HUES48 (cell line): ENCODE measurements at regions not wholly inside any gene's neighbourhood (a gene's known extent, or its start where the extent isn't known, plus 50 kb on each side); places are given as distances from the start of the nearest gene placed in this dataset.
"Not testable (repeated sequence)": the region's sequence is repeated elsewhere in the genome, so short reads cannot be mapped to it uniquely, and the experiment has no call there.

ENCODE experiments used
- H3K27ac ChIP-seq: one replicate; pipeline ENCODE4 v1.7.0; 2013; ENCODE audit warnings: low read depth, low read length, inconsistent platforms
- H3K27me3 ChIP-seq: 2 replicates; pipeline ENCODE4 v1.6.1; 2013; ENCODE audit warnings: mild to moderate bottlenecking, low read length; ENCODE audit not compliant: control insufficient read depth, insufficient read depth
- H3K36me3 ChIP-seq: 2 replicates; pipeline ENCODE4 v1.6.1; 2013; ENCODE audit warnings: low read length; ENCODE audit not compliant: control insufficient read depth, insufficient read depth
- H3K4me1 ChIP-seq: 2 replicates; pipeline ENCODE4 v1.6.1; 2013; ENCODE audit warnings: mild to moderate bottlenecking, low read length; ENCODE audit not compliant: control insufficient read depth, insufficient read depth
- H3K4me3 ChIP-seq: 2 replicates; pipeline ENCODE4 v1.5.1; 2013; ENCODE audit warnings: mild to moderate bottlenecking, low read depth, low read length
- H3K9ac ChIP-seq: 2 replicates; pipeline ENCODE4 v1.6.1; 2013; ENCODE audit warnings: mild to moderate bottlenecking, low read depth, low read length, moderate library complexity
- H3K9me3 ChIP-seq: 2 replicates; pipeline ENCODE4 v1.6.1; 2013; ENCODE audit warnings: low read length; ENCODE audit not compliant: control insufficient read depth, insufficient read depth

- H3K27ac ChIP-seq, H3K9ac ChIP-seq, H3K4me3 ChIP-seq, H3K27me3 ChIP-seq, H3K9me3 ChIP-seq, H3K4me1 ChIP-seq, H3K36me3 ChIP-seq: not testable (repeated sequence)
These were observed 299.1 kb upstream of the ZNF658 start for GRCh38 chr9:66601472-66601871.

- H3K9ac ChIP-seq, H3K4me1 ChIP-seq, H3K36me3 ChIP-seq, H3K4me3 ChIP-seq, H3K27ac ChIP-seq, H3K27me3 ChIP-seq, H3K9me3 ChIP-seq: not testable (repeated sequence)
These were observed 268.9 kb upstream of the ZNF658 start for GRCh38 chr9:66631521-66632046.

- H3K27me3 ChIP-seq, H3K9ac ChIP-seq, H3K4me1 ChIP-seq, H3K36me3 ChIP-seq, H3K27ac ChIP-seq, H3K9me3 ChIP-seq, H3K4me3 ChIP-seq: not testable (repeated sequence)
These were observed 252.8 kb upstream of the ZNF658 start for GRCh38 chr9:66647675-66648074.

GRCh38 chr9:66690242-66690641 is 210.3 kb upstream of the ZNF658 start:
- H3K4me3 ChIP-seq, H3K9me3 ChIP-seq, H3K9ac ChIP-seq, H3K36me3 ChIP-seq, H3K27me3 ChIP-seq, H3K27ac ChIP-seq, H3K4me1 ChIP-seq: not testable (repeated sequence)

GRCh38 chr9:66695561-66696240 is 204.8 kb upstream of the ZNF658 start:
- H3K9me3 ChIP-seq, H3K4me1 ChIP-seq, H3K9ac ChIP-seq, H3K4me3 ChIP-seq, H3K36me3 ChIP-seq, H3K27ac ChIP-seq, H3K27me3 ChIP-seq: not testable (repeated sequence)

- not testable (repeated sequence) for H3K36me3 ChIP-seq, H3K4me3 ChIP-seq, H3K27ac ChIP-seq, H3K9me3 ChIP-seq, H3K27me3 ChIP-seq, H3K9ac ChIP-seq, H3K4me1 ChIP-seq
These were observed 203.0 kb upstream of the ZNF658 start for GRCh38 chr9:66697343-66698065.

- H3K4me3 ChIP-seq, H3K27me3 ChIP-seq, H3K9ac ChIP-seq, H3K36me3 ChIP-seq, H3K9me3 ChIP-seq, H3K27ac ChIP-seq, H3K4me1 ChIP-seq: not testable (repeated sequence)
These were observed 202.5 kb upstream of the ZNF658 start for GRCh38 chr9:66698066-66698455.

- not testable (repeated sequence) for H3K9ac ChIP-seq, H3K4me3 ChIP-seq, H3K4me1 ChIP-seq, H3K27ac ChIP-seq, H3K36me3 ChIP-seq, H3K27me3 ChIP-seq, H3K9me3 ChIP-seq
These were observed 198.8 kb upstream of the ZNF658 start for GRCh38 chr9:66701411-66702377.

GRCh38 chr9:66711553-66711952 is 189.0 kb upstream of the ZNF658 start:
- H3K27ac ChIP-seq, H3K4me3 ChIP-seq, H3K36me3 ChIP-seq, H3K9ac ChIP-seq, H3K27me3 ChIP-seq, H3K4me1 ChIP-seq, H3K9me3 ChIP-seq: not testable (repeated sequence)

GRCh38 chr9:66712870-66713269 is 187.7 kb upstream of the ZNF658 start:
- not testable (repeated sequence) for H3K27me3 ChIP-seq, H3K27ac ChIP-seq, H3K4me3 ChIP-seq, H3K9me3 ChIP-seq, H3K4me1 ChIP-seq, H3K9ac ChIP-seq, H3K36me3 ChIP-seq

GRCh38 chr9:66713552-66713951 is 187.0 kb upstream of the ZNF658 start:
- H3K27ac ChIP-seq, H3K9ac ChIP-seq, H3K4me3 ChIP-seq, H3K27me3 ChIP-seq, H3K4me1 ChIP-seq, H3K9me3 ChIP-seq, H3K36me3 ChIP-seq: not testable (repeated sequence)
